Mesothelial cell of epicardium (in vitro differentiated cells): ENCODE measurements at regions not wholly inside any gene's neighbourhood (a gene's known extent, or its start where the extent isn't known, plus 50 kb on each side); places are given as distances from the start of the nearest gene placed in this dataset.

Experiments
- DNase-seq, 2 experiments: peaks; one replicate each; pipeline ENCODE4 v3.0.0; 2021; ENCODE audit warnings: low spot score in 2 of 2; ENCODE audit not compliant: unreplicated experiment in 2 of 2
- H3K27ac Mint-ChIP-seq: 2 replicates; pipeline ENCODE4 v1.8.0; 2021; ENCODE audit warnings: mixed read lengths
- H3K27me3 Mint-ChIP-seq: 2 replicates; pipeline ENCODE4 v1.8.0; 2021; ENCODE audit warnings: low read depth, mixed read lengths
- H3K36me3 Mint-ChIP-seq: 2 replicates; pipeline ENCODE4 v1.8.0; 2021; ENCODE audit warnings: mixed read lengths
- H3K4me1 Mint-ChIP-seq: 2 replicates; pipeline ENCODE4 v1.8.0; 2021; ENCODE audit warnings: mixed read lengths
- H3K4me3 Mint-ChIP-seq: 2 replicates; pipeline ENCODE4 v1.8.0; 2021; ENCODE audit warnings: mild to moderate bottlenecking, moderate library complexity, mixed read lengths
- H3K9me3 Mint-ChIP-seq: 2 replicates; pipeline ENCODE4 v1.8.0; 2021; ENCODE audit warnings: mixed read lengths
- CTCF ChIP-seq: fragments of 200-600 bp; sonication (generic); IDR thresholded peaks from one replicate; pipeline ENCODE4 v1.5.0; 2021; ENCODE audit warnings: antibody characterized with exemption; ENCODE audit not compliant: unreplicated experiment

GRCh38 chr20:58129721-58130151 is 98.7 kb downstream of the ANKRD60 start:
- no peak for TF ChIP-seq CTCF
- H3K4me1 Mint-ChIP-seq: peaks cover 65% of the 10 kb centered on the region
- peaks cover 2% of the 10 kb centered on the region for H3K36me3 Mint-ChIP-seq
- peaks cover 6% of the 10 kb centered on the region for H3K27me3 Mint-ChIP-seq
- peak overlapping the region; percentile 94 for H3K27ac Mint-ChIP-seq
- H3K4me3 Mint-ChIP-seq: no peak overlapping the region
- DNase-seq: no peak
- H3K9me3 Mint-ChIP-seq: peaks cover 21% of the 10 kb centered on the region

GRCh38 chr20:58128635-58129625 is 99.5 kb downstream of the ANKRD60 start:
- Mint-ChIP-seq H3K9me3 (peaks cover 29% of the 10 kb centered on the region), H3K4me1 (peaks cover 61% of the 10 kb centered on the region), H3K27me3 (peaks cover 3% of the 10 kb centered on the region), H3K27ac (peak overlapping the region; percentile 23), H3K4me3 (no peak overlapping the region), H3K36me3 (peaks cover 2% of the 10 kb centered on the region)
- DNase-seq: no peak
- TF ChIP-seq CTCF: no peak

- Mint-ChIP-seq H3K27me3 (peaks cover 5% of the 10 kb centered on the region), H3K4me3 (no peak overlapping the region), H3K27ac (peak overlapping the region; percentile 74), H3K4me1 (peaks cover 49% of the 10 kb centered on the region), H3K36me3 (peaks cover 2% of the 10 kb centered on the region), H3K9me3 (peaks cover 32% of the 10 kb centered on the region)
- DNase-seq: no peak
- no peak for TF ChIP-seq CTCF
Observed at GRCh38 chr20:58127701-58128111, 100.7 kb downstream of the ANKRD60 start.

- H3K4me1 Mint-ChIP-seq: peaks cover 29% of the 10 kb centered on the region
- no peak overlapping the region for H3K4me3 Mint-ChIP-seq
- DNase-seq: no peak
- no peak overlapping the region for H3K27ac Mint-ChIP-seq
- peaks cover 2% of the 10 kb centered on the region for H3K36me3 Mint-ChIP-seq
- peaks cover 13% of the 10 kb centered on the region for H3K27me3 Mint-ChIP-seq
- no peak for TF ChIP-seq CTCF
- H3K9me3 Mint-ChIP-seq: peaks cover 32% of the 10 kb centered on the region
Observed at GRCh38 chr20:58125726-58126125, 102.7 kb downstream of the ANKRD60 start.

GRCh38 chr20:58117944-58118343 is 110.5 kb downstream of the ANKRD60 start:
- H3K27me3 Mint-ChIP-seq: peaks cover 15% of the 10 kb centered on the region
- no peak for DNase-seq
- H3K4me3 Mint-ChIP-seq: no peak overlapping the region
- peaks cover 5% of the 10 kb centered on the region for H3K36me3 Mint-ChIP-seq
- no peak overlapping the region for H3K27ac Mint-ChIP-seq
- no peaks in the 10 kb centered on the region for H3K4me1 Mint-ChIP-seq
- no peak for TF ChIP-seq CTCF
- H3K9me3 Mint-ChIP-seq: peaks cover 34% of the 10 kb centered on the region
